ENCODE measurements at regions not wholly inside any gene's neighbourhood (a gene's known extent, or its start where the extent isn't known, plus 50 kb on each side); places are given as distances from the start of the nearest gene placed in this dataset.

DNA sequence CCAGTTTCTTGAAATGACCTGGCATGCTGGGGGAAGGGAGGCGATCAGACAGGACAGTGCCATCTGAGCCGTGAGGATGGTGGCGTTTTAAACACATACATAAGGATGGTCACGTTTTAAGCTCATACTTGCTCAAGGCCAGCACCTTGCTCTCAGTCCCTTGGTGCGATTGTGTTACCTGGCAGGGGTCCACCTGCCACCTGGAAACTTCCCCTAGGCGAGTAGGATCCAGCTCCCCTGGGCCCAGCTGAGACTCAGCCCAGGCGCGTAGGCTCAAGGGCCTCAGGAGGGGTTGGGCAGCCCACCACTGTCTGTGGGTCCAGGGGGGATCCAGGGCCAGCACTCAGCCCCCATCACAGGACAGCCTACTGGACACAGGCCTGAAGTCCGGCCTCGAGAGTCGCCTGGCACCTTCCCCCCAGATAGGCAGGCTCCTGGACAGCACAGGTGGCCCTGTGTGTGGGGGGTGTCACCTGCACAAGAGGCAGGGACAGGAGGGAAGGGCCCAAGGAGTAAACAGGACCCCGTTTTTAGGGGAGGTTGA lies 185.8 kb downstream of the BRD1 start:
- no peaks in the 10 kb centered on the region for H3K27me3 ChIP-seq (ENCODE audit: low read length)

DNA sequence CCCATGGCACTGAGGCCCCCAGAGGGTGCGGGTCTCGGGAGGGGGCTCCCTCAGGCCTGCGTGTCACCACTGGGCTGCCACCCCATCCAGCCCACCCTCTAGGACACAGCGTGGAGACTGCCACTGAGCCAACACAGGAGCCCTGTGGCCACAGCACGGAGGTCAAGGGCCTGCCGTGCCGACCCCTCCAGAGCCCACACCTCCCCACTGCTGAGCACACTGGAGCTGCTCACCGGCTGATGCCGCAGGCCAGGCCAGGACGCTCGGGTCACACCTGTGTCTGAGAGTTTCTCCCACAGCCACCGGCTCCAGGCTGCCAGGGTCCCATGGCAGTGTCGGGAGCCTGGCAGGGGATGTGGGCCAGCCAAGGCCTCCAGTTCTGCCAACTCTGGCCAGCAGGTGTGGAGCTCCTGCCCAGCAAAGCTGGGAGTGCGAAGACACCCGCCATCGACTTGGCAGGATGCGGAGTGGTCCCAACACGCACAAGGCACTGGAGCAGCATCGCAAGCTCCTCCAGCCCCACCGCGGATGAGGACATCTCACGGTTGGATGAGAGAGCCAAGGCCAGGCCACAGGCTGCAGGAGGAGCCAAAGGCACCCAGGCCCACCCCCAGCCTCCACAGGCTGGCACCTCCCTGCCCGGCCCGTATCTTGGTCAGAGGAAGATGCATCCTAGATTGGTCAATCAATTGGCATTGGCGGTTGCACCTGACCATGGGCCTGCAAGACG lies 187.1 kb downstream of the BRD1 start:
- no peak overlapping the region for H3K4me3 ChIP-seq (ENCODE audit: insufficient read depth, low read length, poor library complexity, severe bottlenecking)
- no peak overlapping the region for H3K4me2 ChIP-seq (ENCODE audit: low read depth, low read length, poor library complexity, severe bottlenecking)
- no peaks in the 10 kb centered on the region for H3K27me3 ChIP-seq (ENCODE audit: low read length)
- H3F3A ChIP-seq (ENCODE audit: insufficient read depth), result no peaks in the 10 kb centered on the region
- H2AFZ ChIP-seq (ENCODE audit: low read depth, low read length, severe bottlenecking), result no peak overlapping the region
- H3K9me2 ChIP-seq (replicated peaks; ENCODE audit: insufficient read depth, low read length), result no peaks in the 10 kb centered on the region
- peaks cover 57% of the 10 kb centered on the region for H3K79me2 ChIP-seq (ENCODE audit: insufficient read depth, low read length)
- H3K9me3 ChIP-seq (ENCODE audit: insufficient read depth, low read length), result no peaks in the 10 kb centered on the region
- no peaks in the 10 kb centered on the region for H3K36me3 ChIP-seq (ENCODE audit: low read length)
- TF ChIP-seq, protein P1, sequence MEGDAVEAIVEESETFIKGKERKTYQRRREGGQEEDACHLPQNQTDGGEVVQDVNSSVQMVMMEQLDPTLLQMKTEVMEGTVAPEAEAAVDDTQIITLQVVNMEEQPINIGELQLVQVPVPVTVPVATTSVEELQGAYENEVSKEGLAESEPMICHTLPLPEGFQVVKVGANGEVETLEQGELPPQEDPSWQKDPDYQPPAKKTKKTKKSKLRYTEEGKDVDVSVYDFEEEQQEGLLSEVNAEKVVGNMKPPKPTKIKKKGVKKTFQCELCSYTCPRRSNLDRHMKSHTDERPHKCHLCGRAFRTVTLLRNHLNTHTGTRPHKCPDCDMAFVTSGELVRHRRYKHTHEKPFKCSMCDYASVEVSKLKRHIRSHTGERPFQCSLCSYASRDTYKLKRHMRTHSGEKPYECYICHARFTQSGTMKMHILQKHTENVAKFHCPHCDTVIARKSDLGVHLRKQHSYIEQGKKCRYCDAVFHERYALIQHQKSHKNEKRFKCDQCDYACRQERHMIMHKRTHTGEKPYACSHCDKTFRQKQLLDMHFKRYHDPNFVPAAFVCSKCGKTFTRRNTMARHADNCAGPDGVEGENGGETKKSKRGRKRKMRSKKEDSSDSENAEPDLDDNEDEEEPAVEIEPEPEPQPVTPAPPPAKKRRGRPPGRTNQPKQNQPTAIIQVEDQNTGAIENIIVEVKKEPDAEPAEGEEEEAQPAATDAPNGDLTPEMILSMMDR (IDR thresholded peaks at IDR 0.05; ENCODE audit: insufficient read depth, low read length, poor library complexity, severe bottlenecking), result no peak
- TF ChIP-seq EZH2phosphoT487 (conservative IDR thresholded peaks at IDR 0.05; ENCODE audit: low read length), result no peak
- H3K27ac ChIP-seq (ENCODE audit: low read depth, low read length), result no peak overlapping the region
- no peaks in the 10 kb centered on the region for H4K20me1 ChIP-seq (ENCODE audit: low read depth, low read length)
- H3K9ac ChIP-seq (ENCODE audit: low read length), result no peak overlapping the region

More for the DNA sequence above, 185.8 kb downstream of the BRD1 start:
- Histone ChIP-seq H3K9ac (ENCODE audit: low read length) (no peak overlapping the region), H2AFZ (ENCODE audit: low read depth, low read length, severe bottlenecking) (no peak overlapping the region), H3K4me2 (ENCODE audit: low read depth, low read length, poor library complexity, severe bottlenecking) (no peak overlapping the region), H4K20me1 (ENCODE audit: low read depth, low read length) (no peaks in the 10 kb centered on the region), H3K4me3 (ENCODE audit: insufficient read depth, low read length, poor library complexity, severe bottlenecking) (no peak overlapping the region), H3K9me2 (replicated peaks; ENCODE audit: insufficient read depth, low read length) (no peaks in the 10 kb centered on the region), H3K9me3 (ENCODE audit: insufficient read depth, low read length) (no peaks in the 10 kb centered on the region), H3K79me2 (ENCODE audit: insufficient read depth, low read length) (peaks cover 62% of the 10 kb centered on the region), H3K36me3 (ENCODE audit: low read length) (no peaks in the 10 kb centered on the region), H3F3A (ENCODE audit: insufficient read depth) (no peaks in the 10 kb centered on the region), H3K27ac (ENCODE audit: low read depth, low read length) (no peak overlapping the region)
- TF ChIP-seq, protein P1 (IDR thresholded peaks at IDR 0.05; ENCODE audit: insufficient read depth, low read length, poor library complexity, severe bottlenecking), result no peak
- TF ChIP-seq EZH2phosphoT487 (conservative IDR thresholded peaks at IDR 0.05; ENCODE audit: low read length), result no peak

DNA sequence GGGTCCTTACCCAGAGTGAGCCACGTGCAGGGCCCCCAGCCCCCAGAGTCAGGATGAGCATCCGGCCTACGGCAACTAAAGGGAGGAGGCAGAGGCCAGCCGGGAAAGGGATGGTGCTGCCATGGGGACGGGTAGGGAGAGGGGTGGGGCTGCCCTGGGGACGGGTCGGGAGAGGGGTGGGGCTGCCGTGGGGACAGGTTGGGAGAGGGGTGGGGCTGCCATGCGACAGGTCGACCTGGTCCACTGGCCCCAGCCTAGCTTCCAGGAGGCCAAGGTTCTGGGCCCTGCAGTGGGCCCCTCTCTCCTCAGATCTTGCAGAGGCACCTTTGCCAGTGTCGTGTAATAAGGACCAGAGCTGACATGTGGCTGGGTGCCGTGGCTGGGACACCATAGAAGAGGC lies 187.7 kb downstream of the BRD1 start:
- Histone ChIP-seq H3K27me3 (ENCODE audit: low read length) (no peaks in the 10 kb centered on the region), H3K9me3 (ENCODE audit: insufficient read depth, low read length) (no peaks in the 10 kb centered on the region), H3K27ac (ENCODE audit: low read depth, low read length) (no peak overlapping the region)

More for the DNA sequence above, 187.7 kb downstream of the BRD1 start:
- Histone ChIP-seq H3K79me2 (ENCODE audit: insufficient read depth, low read length) (peaks cover 52% of the 10 kb centered on the region), H3K36me3 (ENCODE audit: low read length) (no peaks in the 10 kb centered on the region), H2AFZ (ENCODE audit: low read depth, low read length, severe bottlenecking) (no peak overlapping the region), H3K9ac (ENCODE audit: low read length) (no peak overlapping the region), H3K4me3 (ENCODE audit: insufficient read depth, low read length, poor library complexity, severe bottlenecking) (no peak overlapping the region), H3F3A (ENCODE audit: insufficient read depth) (no peaks in the 10 kb centered on the region), H4K20me1 (ENCODE audit: low read depth, low read length) (no peaks in the 10 kb centered on the region), H3K9me2 (replicated peaks; ENCODE audit: insufficient read depth, low read length) (no peaks in the 10 kb centered on the region), H3K4me2 (ENCODE audit: low read depth, low read length, poor library complexity, severe bottlenecking) (no peak overlapping the region)
- TF ChIP-seq EZH2phosphoT487 (conservative IDR thresholded peaks at IDR 0.05; ENCODE audit: low read length), result no peak
- TF ChIP-seq, protein P1 (IDR thresholded peaks at IDR 0.05; ENCODE audit: insufficient read depth, low read length, poor library complexity, severe bottlenecking), result no peak
